WTC11 (cell line): ENCODE measurements at regions not wholly inside any gene's neighbourhood (a gene's known extent, or its start where the extent isn't known, plus 50 kb on each side); places are given as distances from the start of the nearest gene placed in this dataset.

ENCODE experiments used
- ATAC-seq: fragments of 200-7000 bp; cut with Tn5 transposase; 2 replicates; pipeline ENCODE4 v1.10.0; 2021; ENCODE audit warnings: mild to moderate bottlenecking, moderate library complexity
- CTCF ChIA-PET: fragments of 300-600 bp; sonication (Branson Sonifier 250); formaldehyde crosslinking; loops from one replicate; lab custom pipeline; 2021; ENCODE audit warnings: antibody characterized with exemption; lab: Charles Lee
- POLR2A ChIA-PET: fragments of 350-600 bp; sonication (Branson Sonifier 250); formaldehyde crosslinking; loops from one replicate; lab custom pipeline; 2021; ENCODE audit warnings: antibody characterized with exemption; lab: Charles Lee
- DNase-seq: peaks from one replicate; pipeline ENCODE4 v3.0.0; 2021; ENCODE audit warnings: low spot score
- H3K27ac Mint-ChIP-seq: 2 replicates; pipeline ENCODE4 v1.8.0; 2021; ENCODE audit warnings: mixed read lengths
- H3K27me3 Mint-ChIP-seq: 2 replicates; pipeline ENCODE4 v1.8.0; 2021; ENCODE audit warnings: low read depth, mild to moderate bottlenecking, moderate library complexity, mixed read lengths
- H3K36me3 Mint-ChIP-seq: 2 replicates; pipeline ENCODE4 v1.8.0; 2021; ENCODE audit warnings: mixed read lengths
- H3K4me1 Mint-ChIP-seq: 2 replicates; pipeline ENCODE4 v1.8.0; 2022; ENCODE audit warnings: mixed read lengths
- H3K4me3 Mint-ChIP-seq: 2 replicates; pipeline ENCODE4 v1.8.0; 2021; ENCODE audit warnings: mild to moderate bottlenecking, moderate library complexity, mixed read lengths
- H3K9me3 Mint-ChIP-seq: 2 replicates; pipeline ENCODE4 v1.8.0; 2021; ENCODE audit warnings: mixed read lengths
- ATF1 ChIP-seq: sonication (generic); formaldehyde crosslinking; IDR thresholded peaks from 2 replicates; pipeline ENCODE4 v1.8.1; 2023; ENCODE audit warnings: mild to moderate bottlenecking, moderate library complexity, missing genetic modification reagents
- ATF2 ChIP-seq: sonication (generic); formaldehyde crosslinking; IDR thresholded peaks from 2 replicates; pipeline ENCODE4 v1.8.1; 2022; ENCODE audit warnings: low read depth, missing genetic modification reagents, borderline replicate concordance
- ATF3 ChIP-seq: sonication (generic); formaldehyde crosslinking; conservative IDR thresholded peaks from 2 replicates; pipeline ENCODE4 v1.8.1; 2022; ENCODE audit warnings: mild to moderate bottlenecking, missing genetic modification reagents
- CREB1 ChIP-seq: sonication (generic); formaldehyde crosslinking; IDR thresholded peaks from 2 replicates; pipeline ENCODE4 v1.8.0; 2023; ENCODE audit warnings: mild to moderate bottlenecking, missing genetic modification reagents
- CREM ChIP-seq: sonication (generic); formaldehyde crosslinking; IDR thresholded peaks from 2 replicates; pipeline ENCODE4 v1.8.1; 2022; ENCODE audit warnings: mild to moderate bottlenecking, missing genetic modification reagents, moderate library complexity
- E2F4 ChIP-seq: sonication (generic); formaldehyde crosslinking; IDR thresholded peaks from 2 replicates; pipeline ENCODE4 v1.8.1; 2022; ENCODE audit warnings: low read depth, mild to moderate bottlenecking, moderate library complexity, missing genetic modification reagents, borderline replicate concordance
- FOXK1 ChIP-seq: sonication (generic); formaldehyde crosslinking; IDR thresholded peaks from 2 replicates; pipeline ENCODE4 v1.8.0; 2022; ENCODE audit warnings: mild to moderate bottlenecking, moderate library complexity, missing genetic modification reagents
- FOXP1 ChIP-seq: sonication (generic); formaldehyde crosslinking; IDR thresholded peaks from 2 replicates; pipeline ENCODE4 v1.8.0; 2022; ENCODE audit warnings: missing genetic modification reagents, mild to moderate bottlenecking, moderate library complexity, borderline replicate concordance
- GTF2I ChIP-seq: fragments of 250-450 bp; sonication (Bioruptor Pico); conservative IDR thresholded peaks from 2 replicates; pipeline ENCODE4 v1.4.0; 2021; ENCODE audit warnings: mild to moderate bottlenecking
- JUN ChIP-seq: sonication (generic); formaldehyde crosslinking; IDR thresholded peaks from 2 replicates; pipeline ENCODE4 v1.8.0; 2023; ENCODE audit warnings: mild to moderate bottlenecking, missing genetic modification reagents
- MLX ChIP-seq: sonication (generic); formaldehyde crosslinking; IDR thresholded peaks from 2 replicates; pipeline ENCODE4 v1.8.1; 2023; ENCODE audit warnings: mild to moderate bottlenecking, missing genetic modification reagents, moderate library complexity
- MYBL2 ChIP-seq: sonication (generic); formaldehyde crosslinking; IDR thresholded peaks from 2 replicates; pipeline ENCODE4 v1.8.1; 2023; ENCODE audit warnings: mild to moderate bottlenecking, moderate library complexity, missing genetic modification reagents
- NFATC4 ChIP-seq: fragments of 250-450 bp; sonication (Bioruptor Pico); IDR thresholded peaks from 2 replicates; pipeline ENCODE4 v1.9.0; 2021; ENCODE audit warnings: mild to moderate bottlenecking
- OVOL2 ChIP-seq: fragments of 250-450 bp; sonication (Bioruptor Pico); IDR thresholded peaks from 2 replicates; pipeline ENCODE4 v1.9.0; 2021; ENCODE audit warnings: mild to moderate bottlenecking, borderline replicate concordance
- PRRX2 ChIP-seq: fragments of 250-450 bp; sonication (Bioruptor Pico); IDR thresholded peaks from 2 replicates; pipeline ENCODE4 v1.8.0; 2021; ENCODE audit warnings: mild to moderate bottlenecking
- RELA ChIP-seq: sonication (generic); formaldehyde crosslinking; IDR thresholded peaks from 2 replicates; pipeline ENCODE4 v1.8.1; 2022; ENCODE audit warnings: missing genetic modification reagents, mild to moderate bottlenecking, borderline replicate concordance
- SMAD3 ChIP-seq: sonication (generic); formaldehyde crosslinking; IDR thresholded peaks from 2 replicates; pipeline ENCODE4 v1.8.0; 2022; ENCODE audit warnings: missing genetic modification reagents, mild to moderate bottlenecking, borderline replicate concordance
- TEAD1 ChIP-seq: sonication (generic); formaldehyde crosslinking; IDR thresholded peaks from 2 replicates; pipeline ENCODE4 v1.8.0; 2022; ENCODE audit warnings: mild to moderate bottlenecking, missing genetic modification reagents
- ZBTB21 ChIP-seq: sonication (generic); formaldehyde crosslinking; IDR thresholded peaks from 2 replicates; pipeline ENCODE4 v1.8.1; 2023; ENCODE audit warnings: mild to moderate bottlenecking, missing genetic modification reagents, borderline replicate concordance
- ZNF512 ChIP-seq: sonication (generic); formaldehyde crosslinking; IDR thresholded peaks from 2 replicates; pipeline ENCODE4 v1.8.1; 2022; ENCODE audit warnings: missing genetic modification reagents, borderline replicate concordance
- ZNF671 ChIP-seq: fragments of 250-450 bp; sonication (Bioruptor Pico); IDR thresholded peaks from 2 replicates; pipeline ENCODE4 v1.8.0; 2021; ENCODE audit warnings: mild to moderate bottlenecking
- ZSCAN18 ChIP-seq: fragments of 250-450 bp; sonication (Bioruptor Pico); IDR thresholded peaks from 2 replicates; pipeline ENCODE4 v2.1.2; 2022; ENCODE audit warnings: mild to moderate bottlenecking, moderate library complexity

- no peaks in the 10 kb centered on the region for H3K27me3 Mint-ChIP-seq
- no peak overlapping the region for H3K27ac Mint-ChIP-seq
- CTCF ChIA-PET = no interaction called here
- H3K4me3 Mint-ChIP-seq = no peak overlapping the region
- DNase-seq (no peak), ATAC-seq (no peak)
- POLR2A ChIA-PET = no interaction called here
- peaks cover 5% of the 10 kb centered on the region for H3K4me1 Mint-ChIP-seq
- no peaks in the 10 kb centered on the region for H3K36me3 Mint-ChIP-seq
- no peaks in the 10 kb centered on the region for H3K9me3 Mint-ChIP-seq
- TF ChIP-seq FOXK1 (CRISPR knock-in tag) = no peak
- TF ChIP-seq SMAD3 (CRISPR knock-in tag) = no peak
- no peak for TF ChIP-seq ATF2
- no peak for TF ChIP-seq ZBTB21 (CRISPR knock-in tag)
- TF ChIP-seq NFATC4 = no peak
- no peak for TF ChIP-seq JUN (CRISPR knock-in tag)
- TF ChIP-seq TEAD1 = no peak
- TF ChIP-seq FOXP1 (CRISPR knock-in tag) = no peak
- no peak for TF ChIP-seq GTF2I
- no peak for TF ChIP-seq ATF3
These were observed 194.4 kb upstream of the SLC27A6 start for GRCh38 chr5:128770907-128771306.

- DNase-seq = no peak
- Mint-ChIP-seq H3K36me3 (no peaks in the 10 kb centered on the region), H3K4me1 (peaks cover 14% of the 10 kb centered on the region)
These were observed 192.9 kb upstream of the SLC27A6 start for GRCh38 chr5:128772356-128772755.

More at GRCh38 chr5:128772356-128772755, 192.9 kb upstream of the SLC27A6 start:
- Mint-ChIP-seq H3K27ac (no peak overlapping the region), H3K4me3 (no peak overlapping the region), H3K27me3 (no peaks in the 10 kb centered on the region), H3K9me3 (no peaks in the 10 kb centered on the region)
- no peak for ATAC-seq
- no peak for TF ChIP-seq MYBL2
- TF ChIP-seq RELA (CRISPR knock-in tag) = no peak
- no peak for TF ChIP-seq PRRX2 (CRISPR knock-in tag)
- TF ChIP-seq NFATC4 = no peak
- no peak for TF ChIP-seq ZSCAN18 (CRISPR knock-in tag)
- no peak for TF ChIP-seq MLX (CRISPR knock-in tag)
- TF ChIP-seq CREM = no peak
- TF ChIP-seq FOXP1 (CRISPR knock-in tag) = no peak
- no peak for TF ChIP-seq E2F4 (CRISPR knock-in tag)
- TF ChIP-seq JUN (CRISPR knock-in tag) = no peak
- no peak for TF ChIP-seq ZNF671 (CRISPR knock-in tag)
- no peak for TF ChIP-seq CREB1 (CRISPR knock-in tag)
- TF ChIP-seq OVOL2 (CRISPR knock-in tag) = no peak
- TF ChIP-seq TEAD1 = no peak
- TF ChIP-seq ATF1 = no peak
- TF ChIP-seq ZNF512 = no peak
- ChIA-PET POLR2A (interaction anchor here (0.6 kb wide), 1 partner anchor 1092 kb away, joined by 3 read pairs; no protein-coding TSS in a partner anchor), CTCF (no interaction called here)
